ENCODE measurements at regions not wholly inside any gene's neighbourhood (a gene's known extent, or its start where the extent isn't known, plus 50 kb on each side); places are given as distances from the start of the nearest gene placed in this dataset.

DNA sequence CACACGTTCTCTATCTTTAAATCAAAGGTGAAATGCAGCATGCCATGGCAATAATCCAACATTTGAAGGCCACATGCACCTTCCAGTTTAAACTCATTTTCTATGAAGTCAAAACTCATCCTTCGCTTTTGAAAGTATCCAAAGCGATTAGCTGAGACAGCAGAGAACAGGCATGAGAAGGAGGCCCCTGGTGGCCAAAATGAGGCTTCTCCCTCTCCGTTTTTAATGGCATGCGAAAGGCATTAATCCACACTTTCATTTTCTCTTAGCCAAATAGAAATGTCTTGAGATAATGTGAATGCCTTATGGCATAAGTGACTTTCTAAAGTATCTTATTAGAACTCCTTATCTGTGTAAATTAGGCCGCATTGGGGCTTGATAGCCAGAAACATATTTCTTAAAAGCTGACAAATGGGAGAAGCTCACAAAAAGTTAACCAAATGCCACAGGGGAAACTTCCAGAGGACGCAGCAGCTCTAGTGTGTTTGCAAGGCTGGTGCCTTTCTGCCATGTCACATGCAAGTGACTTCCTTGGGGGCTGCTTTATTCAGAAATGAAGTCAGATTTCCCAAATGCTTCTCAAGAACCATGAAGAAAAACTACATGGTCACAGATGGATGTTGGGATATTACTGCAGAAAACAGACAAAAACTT, 1189.6 kb downstream of the SORCS1 start:
- no peak for FAIRE-seq
- H3K27me3 ChIP-seq (replicated peaks in 1 of 4; ENCODE audit: control insufficient read depth in 3 of 4, extremely low read depth in 1 of 4, insufficient read depth in 3 of 4, low read length in 3 of 4) = no peaks in the 10 kb centered on the region
- H2AFZ ChIP-seq (ENCODE audit: low read length) = peak overlapping the region; percentile 49; the same call in 1 of the 2 replicates
- ChIA-PET CTCF (ENCODE audit: partially characterized antibody) (interaction anchor here (0.8 to 6.3 kb wide), 19 partner anchors 8 to 1891 kb away, joined by 3 to 63 read pairs (median 4); no protein-coding TSS in a partner anchor), POLR2A (ENCODE audit: partially characterized antibody) (no interaction called here)
- H3K79me1 ChIP-seq (ENCODE audit: low read depth, low read length) = no peaks in the 10 kb centered on the region
- H4K91ac ChIP-seq (replicated peaks; ENCODE audit: insufficient read length, low read length) = no peak overlapping the region
- no peak overlapping the region for H2AK5ac ChIP-seq (ENCODE audit: low read depth, low read length)
- 55% methylated on average over 7 of the region's 7 CpGs; no CpG with 5 or more reads in 1 of the 2 experiments for WGBS, 2 experiments (ENCODE audit: extremely low coverage in 1 of 2, insufficient coverage in 1 of 2, insufficient read length in 1 of 2, insufficient replicate concordance in 2 of 2, low coverage in 1 of 2, low lambda C conversion rate in 2 of 2, missing lambda C conversion rate in 1 of 2)
- H2BK120ac ChIP-seq (replicated peaks; ENCODE audit: low read depth, low read length) = no peak overlapping the region
- H3K4me2 ChIP-seq (ENCODE audit: insufficient read depth in 1 of 2, low read depth in 2 of 2, low read length in 2 of 2) = no peak overlapping the region
- no peak overlapping the region for H3K14ac ChIP-seq (ENCODE audit: insufficient read length)
- H4K5ac ChIP-seq (ENCODE audit: insufficient read length, low read depth, low read length) = no peak overlapping the region
- H3K23ac ChIP-seq (ENCODE audit: insufficient read length) = no peak overlapping the region
- no peak for DNase-seq (ENCODE audit: low read depth in 1 of 2, low spot score in 2 of 2)
- no peak overlapping the region for H3K4me3 ChIP-seq (ENCODE audit: extremely low read depth in 1 of 4, insufficient read depth in 2 of 4, low read depth in 3 of 4, low read length in 4 of 4)
- H2BK15ac ChIP-seq (ENCODE audit: low read length) = no peak overlapping the region
- no peak overlapping the region for H4K8ac ChIP-seq (ENCODE audit: extremely low read depth, insufficient read depth, low read length)
- H2BK12ac ChIP-seq (ENCODE audit: low read depth, low read length) = no peak overlapping the region
- TF ChIP-seq KDM5A (IDR thresholded peaks at IDR 0.05; ENCODE audit: low read length) (no peak), GTF2F1 (IDR thresholded peaks at IDR 0.05; ENCODE audit: borderline replicate concordance, low read depth, low read length) (no peak), RAD21 (IDR thresholded peaks at IDR 0.05 in 1 of 2, conservative IDR thresholded peaks at IDR 0.05 in 1 of 2; ENCODE audit: low read depth in 2 of 2, low read length in 2 of 2) (peak; percentile 55 to 63), BRCA1 (IDR thresholded peaks at IDR 0.05; ENCODE audit: low read depth, low read length) (no peak), EZH2 (IDR thresholded peaks at IDR 0.05; ENCODE audit: low read depth, low read length, severe bottlenecking) (no peak)
- TF ChIP-seq, protein P1, sequence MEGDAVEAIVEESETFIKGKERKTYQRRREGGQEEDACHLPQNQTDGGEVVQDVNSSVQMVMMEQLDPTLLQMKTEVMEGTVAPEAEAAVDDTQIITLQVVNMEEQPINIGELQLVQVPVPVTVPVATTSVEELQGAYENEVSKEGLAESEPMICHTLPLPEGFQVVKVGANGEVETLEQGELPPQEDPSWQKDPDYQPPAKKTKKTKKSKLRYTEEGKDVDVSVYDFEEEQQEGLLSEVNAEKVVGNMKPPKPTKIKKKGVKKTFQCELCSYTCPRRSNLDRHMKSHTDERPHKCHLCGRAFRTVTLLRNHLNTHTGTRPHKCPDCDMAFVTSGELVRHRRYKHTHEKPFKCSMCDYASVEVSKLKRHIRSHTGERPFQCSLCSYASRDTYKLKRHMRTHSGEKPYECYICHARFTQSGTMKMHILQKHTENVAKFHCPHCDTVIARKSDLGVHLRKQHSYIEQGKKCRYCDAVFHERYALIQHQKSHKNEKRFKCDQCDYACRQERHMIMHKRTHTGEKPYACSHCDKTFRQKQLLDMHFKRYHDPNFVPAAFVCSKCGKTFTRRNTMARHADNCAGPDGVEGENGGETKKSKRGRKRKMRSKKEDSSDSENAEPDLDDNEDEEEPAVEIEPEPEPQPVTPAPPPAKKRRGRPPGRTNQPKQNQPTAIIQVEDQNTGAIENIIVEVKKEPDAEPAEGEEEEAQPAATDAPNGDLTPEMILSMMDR (IDR thresholded peaks at IDR 0.05; ENCODE audit: control extremely low read depth in 1 of 3, insufficient read depth in 1 of 3, low read depth in 1 of 3, low read length in 3 of 3) = peak; percentile 43 to 69 (median 54)
- H3K36me3 ChIP-seq (ENCODE audit: control insufficient read depth in 2 of 4, insufficient read depth in 4 of 4, low read length in 3 of 4) = no peaks in the 10 kb centered on the region
- no peaks in the 10 kb centered on the region for H3K23me2 ChIP-seq (ENCODE audit: low read depth, low read length)
- no peak overlapping the region for H2BK5ac ChIP-seq (ENCODE audit: low read depth, low read length)
- no peak overlapping the region for H3K27ac ChIP-seq (ENCODE audit: low read depth, low read length)
- H3K18ac ChIP-seq (ENCODE audit: extremely low read depth, low read length) = no peak overlapping the region
- no peak overlapping the region for H3K56ac ChIP-seq (replicated peaks; ENCODE audit: insufficient read length, low read depth, low read length)
- no peak overlapping the region for H2BK20ac ChIP-seq (ENCODE audit: low read length)
- H3K9me3 ChIP-seq (ENCODE audit: insufficient read depth in 2 of 2, low read depth in 1 of 2, low read length in 1 of 2) = no peaks in the 10 kb centered on the region
- H4K20me1 ChIP-seq (replicated peaks in 1 of 2; ENCODE audit: control insufficient read depth in 1 of 2, insufficient read depth in 2 of 2, low read length in 2 of 2) = no peaks in the 10 kb centered on the region
- H3K4ac ChIP-seq (replicated peaks; ENCODE audit: insufficient read length, low read depth, low read length) = no peak overlapping the region
- peaks cover 0 to 9% (median 4%) of the 10 kb centered on the region in 4 experiments; a peak in 5 of 7 replicates for H3K4me1 ChIP-seq (replicated peaks in 1 of 4; ENCODE audit: control insufficient read depth in 3 of 4, insufficient read depth in 4 of 4, low read length in 3 of 4)
- H3K9ac ChIP-seq (replicated peaks in 1 of 4; ENCODE audit: extremely low read depth in 1 of 4, low read depth in 3 of 4, low read length in 3 of 4) = no peak overlapping the region
- H3K79me2 ChIP-seq (ENCODE audit: control insufficient read depth in 1 of 2, insufficient read depth in 2 of 2, low read length in 2 of 2) = no peaks in the 10 kb centered on the region
